NCI-H1694 (cell line): ENCODE measurements at regions not wholly inside any gene's neighbourhood (a gene's known extent, or its start where the extent isn't known, plus 50 kb on each side); places are given as distances from the start of the nearest gene placed in this dataset.
"Not testable (repeated sequence)": the region's sequence is repeated elsewhere in the genome, so short reads cannot be mapped to it uniquely, and the experiment has no call there.

Experiments used
- DNase-seq: peaks from one replicate; lab custom pipeline; 2025; lab: John Stamatoyannopoulos, UW

DNA sequence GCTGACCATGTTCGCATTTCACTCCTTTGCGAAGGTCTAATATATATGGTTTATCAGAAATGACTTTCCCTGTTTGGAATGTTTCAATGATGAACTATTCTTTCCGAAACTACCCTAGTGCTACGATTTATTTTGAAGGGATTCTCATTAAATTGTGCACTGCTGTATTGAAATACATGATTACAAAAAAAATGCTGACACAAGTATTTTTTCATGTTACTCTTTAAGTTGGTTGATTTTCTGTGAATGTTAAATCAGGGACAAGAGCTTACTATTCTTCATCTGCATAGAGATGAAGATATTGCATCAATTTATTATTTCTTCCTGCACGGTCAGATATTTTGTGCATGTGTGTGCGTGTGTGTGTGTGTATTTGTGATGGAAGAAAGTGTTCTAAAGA, 731.5 kb upstream of the AGA start:
- DNase-seq: no peak

DNA sequence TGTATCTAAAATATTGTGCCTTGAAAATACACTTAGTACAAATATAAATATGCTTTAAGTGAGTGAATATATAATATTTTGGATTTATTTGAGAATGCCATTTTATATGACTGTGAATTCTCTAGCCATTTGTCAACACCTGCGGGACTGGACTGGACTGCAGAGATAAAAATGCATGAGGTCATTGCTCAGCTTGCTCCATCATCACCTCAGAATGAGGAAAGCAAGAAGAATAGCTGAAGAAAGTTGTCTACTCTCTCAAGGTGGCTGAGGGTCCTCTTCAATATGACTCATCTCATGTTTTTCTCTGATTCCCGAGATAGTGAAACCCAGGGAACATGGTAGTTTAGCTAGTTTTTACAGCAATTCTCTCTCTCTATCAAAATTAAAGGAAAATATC, 732.5 kb upstream of the AGA start:
- no peak for DNase-seq

DNA sequence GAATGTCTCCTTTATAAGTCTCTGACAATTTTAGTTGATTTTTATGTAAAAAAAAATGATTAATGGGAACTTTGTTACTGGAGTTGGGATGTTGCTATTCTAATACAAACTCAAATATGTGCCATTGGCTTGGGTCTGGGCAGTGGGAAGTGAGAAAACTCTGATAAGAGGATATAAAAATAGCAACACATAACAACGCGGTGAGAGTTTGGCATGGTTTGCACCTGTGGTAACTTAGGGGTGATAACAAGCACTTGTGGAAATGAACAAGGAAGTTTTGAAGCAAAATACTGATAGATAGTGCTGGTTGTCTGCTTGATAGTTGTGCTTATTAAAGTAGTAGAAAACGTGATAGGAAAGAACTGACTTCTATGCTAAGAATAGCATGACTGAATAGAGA, 743.3 kb upstream of the AGA start:
- no peak for DNase-seq

DNA sequence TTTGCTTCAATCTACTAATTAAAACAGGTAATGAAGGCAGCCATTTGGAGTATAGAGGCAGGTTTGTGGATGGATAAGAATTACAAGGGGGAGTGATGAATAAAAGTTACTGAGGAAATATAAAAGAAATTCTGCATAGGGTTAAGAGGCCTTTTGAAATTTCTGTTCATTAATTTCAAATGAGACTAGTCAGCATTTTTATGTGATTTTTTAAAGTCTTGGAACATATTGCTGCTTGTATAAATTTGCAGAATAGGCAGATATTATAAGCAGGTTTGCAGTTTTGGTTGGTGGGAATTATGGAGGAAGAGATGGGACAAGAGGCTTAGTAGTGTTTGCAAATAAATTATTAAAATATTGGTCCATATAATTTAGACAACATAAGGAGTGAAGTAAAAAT, 750.4 kb upstream of the AGA start:
- no peak for DNase-seq

DNA sequence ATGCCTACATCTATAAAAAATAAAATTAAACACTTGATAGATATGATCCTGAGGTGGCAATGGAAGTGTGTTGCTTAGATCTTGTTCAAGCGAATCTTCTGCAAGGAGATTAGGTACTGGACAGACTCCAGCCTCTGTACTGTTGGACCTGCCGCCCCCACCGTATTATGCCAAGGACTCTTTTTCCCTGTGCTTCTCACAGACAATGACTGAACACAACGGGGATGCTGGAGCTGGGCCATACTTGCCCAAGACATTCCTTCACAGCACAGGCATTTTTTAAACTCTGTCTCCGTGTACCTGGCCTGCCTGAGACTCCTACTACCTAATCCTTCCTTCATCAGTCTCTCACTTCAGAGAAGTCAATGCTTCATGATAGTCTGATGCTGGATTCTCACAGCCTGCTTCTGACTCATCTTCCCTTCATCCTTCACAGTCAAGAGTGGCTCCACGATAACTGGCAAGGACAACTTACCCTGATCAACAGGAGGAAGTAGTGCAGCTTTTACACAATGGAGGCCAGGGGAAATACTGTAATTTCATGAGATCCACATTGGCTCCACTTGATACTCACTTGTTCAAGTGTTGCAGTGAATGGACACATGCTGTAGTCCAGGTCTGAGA, 754.6 kb upstream of the AGA start:
- DNase-seq: no peak

DNA sequence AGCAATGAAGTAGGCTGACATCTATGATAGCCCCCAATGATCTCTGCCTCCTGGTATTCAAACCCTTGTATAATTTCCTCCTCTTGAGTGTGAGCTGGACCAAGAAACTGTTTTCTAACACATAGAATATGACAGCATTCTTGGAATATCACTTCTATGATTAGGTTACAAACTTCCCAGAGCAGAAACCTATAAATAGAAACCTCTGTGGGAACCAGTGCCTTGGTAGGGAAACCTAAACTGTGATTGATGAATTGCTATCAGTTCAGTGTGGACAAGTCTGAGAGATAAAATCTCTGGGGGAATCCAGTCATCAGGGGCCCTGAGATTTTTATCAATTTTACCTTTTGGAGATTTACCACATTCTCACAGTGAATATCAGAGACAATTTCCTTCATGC, 756.5 kb upstream of the AGA start:
- DNase-seq: no peak

DNA sequence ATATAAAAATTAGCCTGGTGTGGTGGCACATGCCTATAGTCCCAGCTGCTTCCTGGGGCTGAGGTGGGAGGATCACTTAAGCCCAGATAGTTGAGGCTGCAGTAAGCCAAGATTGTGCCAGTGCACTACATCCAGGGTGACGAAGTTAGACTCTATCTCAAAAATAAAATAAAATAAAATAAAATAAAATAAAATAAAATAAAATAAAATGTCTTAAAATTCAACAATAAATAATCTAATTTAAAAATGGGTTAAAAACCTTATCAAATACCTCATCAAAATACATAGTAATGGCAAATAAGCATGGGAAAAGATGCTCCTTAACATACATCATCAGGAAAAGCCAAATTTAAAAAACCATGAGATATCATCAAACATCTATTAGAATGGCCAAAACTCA, 760.2 kb upstream of the AGA start:
- DNase-seq: no peak

DNA sequence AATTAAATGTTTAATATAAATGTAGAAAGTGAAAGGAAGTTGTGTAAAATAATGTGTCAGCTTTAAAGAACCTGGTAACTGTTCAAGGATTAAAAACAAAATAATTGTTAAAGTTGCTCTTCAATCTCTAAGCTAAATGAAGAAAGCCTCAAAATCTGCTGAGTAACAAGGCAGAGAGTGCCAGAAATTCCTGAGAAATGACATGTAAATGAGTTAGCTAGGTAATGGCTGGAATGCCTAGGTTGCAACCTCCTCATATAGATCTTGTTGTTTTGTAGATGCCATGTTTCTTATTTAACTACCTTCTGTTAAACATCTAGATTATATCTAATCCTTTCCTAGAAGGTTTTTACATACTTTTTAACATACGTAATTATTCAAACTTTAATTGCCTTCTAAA, 763.6 kb upstream of the AGA start:
- DNase-seq: no peak

DNA sequence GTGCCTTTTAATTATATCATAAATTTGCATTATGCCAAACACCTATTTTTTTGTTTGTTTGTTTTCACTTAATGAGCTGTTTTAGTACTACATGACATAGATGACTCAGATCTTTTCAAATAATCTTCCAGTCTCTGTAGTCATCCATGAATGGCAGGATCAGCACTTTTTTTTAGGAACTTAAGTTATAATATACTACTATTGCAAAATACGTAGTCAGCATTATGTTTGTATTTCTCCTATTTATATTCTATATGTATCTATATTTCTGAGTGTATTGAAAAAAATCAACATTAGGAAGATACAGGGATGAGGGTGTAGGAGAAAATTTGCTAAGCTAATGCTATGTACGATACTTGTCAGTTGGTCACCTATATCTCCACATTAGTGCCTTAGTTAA, 773.1 kb upstream of the AGA start:
- no peak for DNase-seq

DNA sequence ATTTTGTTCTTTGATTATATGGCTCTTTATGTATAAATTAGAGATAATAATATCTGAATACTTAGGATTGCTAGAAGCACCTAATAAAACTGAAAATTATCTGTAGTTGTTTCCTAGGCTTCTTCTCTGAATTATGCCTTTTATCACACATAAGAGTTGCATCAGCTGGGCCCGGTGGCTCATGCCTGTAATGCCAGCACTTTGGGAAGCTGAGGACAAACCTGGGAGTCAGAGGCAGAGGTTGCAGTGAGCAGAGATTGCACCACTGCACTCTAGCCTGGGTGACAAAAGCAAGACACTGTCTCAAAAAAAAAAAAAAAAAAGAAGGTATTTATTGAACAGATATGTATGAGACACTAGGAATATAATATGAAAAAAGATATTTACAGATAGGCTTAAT, 773.5 kb upstream of the AGA start:
- no peak for DNase-seq

DNA sequence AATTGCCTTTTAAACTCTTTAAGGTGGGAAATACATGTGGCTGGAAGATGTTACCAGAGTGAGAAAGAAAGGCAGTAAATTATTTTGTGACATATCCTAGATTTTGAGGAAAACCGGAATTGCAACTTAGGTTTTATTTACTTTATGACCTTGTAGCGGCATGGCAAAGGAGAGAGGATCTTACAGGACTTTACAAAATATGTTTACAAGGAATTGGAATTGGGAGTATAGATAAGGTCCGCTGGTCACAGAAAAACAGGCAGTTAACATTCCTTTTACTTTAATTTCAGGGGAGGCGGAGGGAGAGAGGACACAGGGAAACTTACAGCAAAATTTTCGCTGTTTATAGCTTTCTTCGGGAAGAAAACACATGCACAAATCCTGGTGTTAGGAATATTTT, 784.2 kb upstream of the AGA start:
- DNase-seq: not testable (repeated sequence)

DNA sequence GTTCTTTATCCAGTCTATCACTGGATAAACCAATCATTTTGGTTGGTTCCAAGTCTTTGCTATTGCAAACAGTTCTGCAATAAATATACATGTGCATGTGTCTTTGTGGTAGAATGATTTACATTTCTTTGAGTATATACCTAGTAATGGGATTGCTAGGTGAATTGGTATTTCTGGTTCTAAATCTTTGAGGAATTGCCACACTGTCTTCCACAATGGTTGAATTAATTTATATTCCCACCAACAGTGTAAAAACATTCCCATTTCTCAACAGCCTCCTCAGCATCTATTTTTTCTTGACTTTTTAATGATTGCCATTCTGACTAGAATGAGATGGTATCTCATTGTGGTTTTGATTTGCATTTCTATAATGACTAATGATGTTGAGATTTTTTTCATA, 791.7 kb upstream of the AGA start:
- DNase-seq: no peak

DNA sequence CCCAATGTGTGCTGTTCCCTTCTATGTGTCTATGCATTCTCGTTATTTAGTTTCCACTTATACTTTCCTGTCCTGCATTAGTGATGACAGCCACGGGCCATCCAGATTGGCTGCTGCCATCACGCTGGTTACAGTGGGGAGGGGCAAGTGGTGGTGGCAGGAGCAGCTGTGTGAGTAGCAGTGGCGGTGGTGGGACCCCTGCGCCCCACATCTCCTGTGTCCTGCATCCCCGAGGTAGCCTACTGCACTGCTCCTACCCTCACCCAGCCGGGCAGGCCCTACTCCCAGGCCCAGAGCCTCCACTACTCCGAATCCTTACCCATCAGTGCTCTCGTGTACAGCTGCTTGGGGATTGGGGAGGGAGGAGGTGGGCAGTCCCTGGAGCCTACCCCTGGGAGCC, 798.7 kb upstream of the AGA start:
- DNase-seq: no peak

DNA sequence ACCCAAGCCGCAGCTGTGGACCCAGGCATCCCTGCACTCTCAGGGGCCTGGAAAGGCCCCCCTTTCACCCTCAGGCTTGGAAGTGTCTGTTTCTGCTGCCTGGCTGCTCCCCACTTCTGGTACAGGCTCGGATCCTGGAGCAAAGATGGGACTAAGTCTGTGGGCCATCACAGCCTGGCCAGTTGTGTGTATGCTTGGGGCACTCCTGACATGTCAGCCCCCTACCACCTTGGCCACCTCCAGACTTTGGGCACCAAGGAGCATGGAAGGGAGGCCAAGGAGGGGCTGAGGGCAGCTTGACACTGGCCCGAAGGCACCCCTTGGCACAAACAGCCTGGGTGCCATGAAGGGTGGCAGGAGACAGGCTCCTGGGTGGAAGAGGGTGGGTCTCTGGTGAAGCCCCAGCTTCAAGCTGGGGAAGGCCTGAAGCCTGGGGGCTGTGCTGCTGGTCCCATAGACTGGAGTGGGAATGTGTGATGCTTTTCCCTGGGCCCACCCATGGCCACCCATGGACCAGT, 799.4 kb upstream of the AGA start:
- DNase-seq: no peak

DNA sequence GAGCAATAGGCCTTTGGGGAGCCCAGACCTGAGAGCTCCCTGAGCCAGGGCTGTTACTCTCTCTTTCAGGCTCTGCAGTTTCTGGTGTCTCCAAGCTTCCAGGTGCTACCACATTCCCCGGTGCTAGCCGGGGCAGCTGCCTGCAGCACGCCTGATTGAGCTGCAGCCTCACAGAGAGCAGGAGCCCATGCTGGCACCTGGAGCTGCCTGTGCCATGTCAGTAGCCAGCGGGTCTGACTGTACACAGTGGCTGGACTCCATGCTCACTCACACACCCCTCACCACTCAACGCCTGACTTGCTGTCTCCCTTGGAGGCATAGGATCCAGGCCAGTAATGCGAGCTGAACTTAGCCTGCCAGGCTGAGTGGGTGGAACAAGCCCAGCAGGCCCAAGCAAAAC, 800.4 kb upstream of the AGA start:
- DNase-seq: no peak

DNA sequence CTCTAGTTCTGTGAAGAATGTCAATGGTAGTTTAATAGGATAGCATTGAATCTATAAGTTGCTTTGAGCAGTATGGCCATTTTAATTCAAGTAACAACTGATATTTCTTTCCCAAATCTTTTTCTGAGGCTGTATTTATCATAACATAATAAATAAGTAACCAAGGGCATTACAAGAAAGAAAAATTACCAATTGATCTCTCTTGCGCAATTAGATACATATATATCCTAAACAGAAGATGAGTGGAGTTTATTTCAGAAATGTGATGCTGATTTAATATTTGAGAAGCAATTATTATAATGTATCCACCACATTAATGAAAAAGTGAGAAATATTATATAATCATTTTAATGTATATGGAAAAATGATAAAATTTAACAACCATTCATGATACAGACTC, 802.5 kb upstream of the AGA start:
- no peak for DNase-seq

DNA sequence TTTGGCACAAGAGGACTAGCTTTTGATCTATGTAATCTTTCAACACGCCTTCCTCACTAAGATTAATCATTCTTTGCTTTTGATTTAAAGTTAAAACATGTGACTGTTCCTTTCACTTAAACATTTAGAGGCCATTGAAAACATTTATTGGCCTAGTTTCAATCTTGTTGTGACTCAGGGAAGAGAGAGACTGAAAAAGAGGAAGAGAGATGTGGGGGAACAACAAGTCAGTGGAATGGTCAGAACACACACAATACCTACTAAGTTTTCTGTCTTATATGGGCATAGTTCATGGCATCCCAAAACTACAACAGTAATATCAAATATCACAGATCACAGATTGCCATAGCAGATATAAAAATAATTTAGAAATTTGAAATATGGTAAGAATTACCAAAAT, 812.9 kb upstream of the AGA start:
- DNase-seq: no peak

DNA sequence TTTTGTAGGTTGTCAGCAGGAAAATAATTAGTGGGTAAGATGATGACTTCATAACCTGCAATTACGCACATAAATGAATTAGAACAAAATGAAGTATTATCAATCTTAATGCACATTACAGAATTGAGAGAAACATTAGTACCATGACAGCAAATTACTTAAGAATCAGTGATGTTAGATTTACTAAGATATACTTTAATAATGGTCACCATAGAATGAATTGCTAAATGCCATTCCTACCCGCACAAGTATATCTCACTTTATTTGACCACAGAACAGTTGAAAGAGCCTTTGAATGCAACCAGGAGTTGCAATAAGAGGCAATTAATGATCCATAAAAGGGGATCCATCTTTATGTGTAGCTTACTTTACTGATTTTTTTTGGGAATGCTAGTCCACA, 816.4 kb upstream of the AGA start:
- DNase-seq: no peak

DNA sequence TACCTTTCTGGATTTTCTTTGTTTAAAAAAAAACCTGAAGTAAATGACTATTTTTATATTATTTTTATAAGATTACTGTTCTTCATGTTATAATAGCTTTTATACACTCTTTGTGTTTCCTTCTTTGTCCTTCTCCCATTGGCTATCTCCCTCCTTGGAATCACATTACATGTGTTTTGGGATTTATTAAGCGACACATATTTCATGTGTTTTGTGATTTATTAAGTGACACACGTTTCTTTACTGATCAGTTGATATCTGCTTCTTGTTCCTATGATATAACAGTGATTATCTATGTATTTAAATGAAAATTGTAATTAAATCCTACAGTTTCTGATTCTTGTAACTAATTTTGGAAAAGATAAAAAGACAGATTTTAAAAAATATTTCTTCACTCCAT, 817.3 kb upstream of the AGA start:
- no peak for DNase-seq

DNA sequence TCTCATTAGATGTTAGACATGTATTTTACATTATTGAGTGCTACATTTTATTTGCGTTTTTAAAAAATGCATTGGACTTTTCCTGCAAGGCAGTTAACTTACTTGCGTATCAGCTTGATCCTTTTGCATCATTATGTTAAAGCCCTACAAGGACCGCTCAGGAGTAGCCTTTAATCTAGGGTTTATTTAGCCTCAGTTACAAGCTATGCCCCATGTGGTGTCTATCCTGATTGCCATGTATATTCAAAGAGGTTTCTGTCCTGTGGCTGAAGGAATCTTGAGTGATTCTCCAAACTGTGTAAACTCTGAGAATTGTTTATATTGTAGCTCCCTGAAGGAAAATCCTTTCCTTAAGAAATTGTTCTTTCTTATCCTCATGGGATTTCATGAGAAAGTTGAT, 821.8 kb upstream of the AGA start:
- DNase-seq: no peak

DNA sequence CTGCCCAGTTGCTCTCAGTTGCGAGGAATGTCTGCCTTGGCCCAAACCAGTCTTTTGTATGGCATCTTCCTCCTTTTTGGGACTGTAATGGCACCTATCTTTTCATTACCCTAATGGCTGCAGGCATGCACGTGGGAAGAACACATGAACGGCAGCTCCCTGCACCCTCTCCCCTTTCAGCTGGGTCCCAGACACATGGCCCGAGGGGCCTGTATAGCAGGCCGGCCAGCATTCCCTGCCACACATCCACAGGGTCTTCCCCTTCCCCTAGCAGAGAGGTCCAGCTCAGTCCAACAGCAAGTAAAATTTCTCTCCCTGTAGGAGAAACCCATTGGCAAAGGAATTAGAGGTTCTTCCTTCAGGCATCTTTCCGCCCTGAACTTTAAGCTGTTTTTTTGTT, 829.1 kb upstream of the AGA start:
- DNase-seq: no peak

DNA sequence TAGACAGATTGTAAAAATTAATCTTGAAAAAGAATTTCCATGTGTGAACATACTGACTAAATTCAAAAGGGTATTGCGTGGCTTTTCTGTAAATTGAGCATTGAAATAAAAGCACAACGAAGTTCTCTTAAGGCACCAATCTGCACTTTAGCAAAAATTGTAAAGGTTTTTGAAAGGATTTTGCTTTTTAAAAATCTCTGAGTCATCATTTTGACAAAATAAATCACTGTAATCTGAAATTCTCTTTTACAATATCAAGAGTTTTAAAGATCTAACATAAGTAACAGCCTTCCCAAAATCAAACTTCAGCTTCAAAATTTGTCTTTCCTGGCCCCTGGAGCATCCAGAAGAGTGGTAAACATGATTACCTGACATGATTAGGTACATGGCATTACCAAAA, 830.9 kb upstream of the AGA start:
- no peak for DNase-seq

DNA sequence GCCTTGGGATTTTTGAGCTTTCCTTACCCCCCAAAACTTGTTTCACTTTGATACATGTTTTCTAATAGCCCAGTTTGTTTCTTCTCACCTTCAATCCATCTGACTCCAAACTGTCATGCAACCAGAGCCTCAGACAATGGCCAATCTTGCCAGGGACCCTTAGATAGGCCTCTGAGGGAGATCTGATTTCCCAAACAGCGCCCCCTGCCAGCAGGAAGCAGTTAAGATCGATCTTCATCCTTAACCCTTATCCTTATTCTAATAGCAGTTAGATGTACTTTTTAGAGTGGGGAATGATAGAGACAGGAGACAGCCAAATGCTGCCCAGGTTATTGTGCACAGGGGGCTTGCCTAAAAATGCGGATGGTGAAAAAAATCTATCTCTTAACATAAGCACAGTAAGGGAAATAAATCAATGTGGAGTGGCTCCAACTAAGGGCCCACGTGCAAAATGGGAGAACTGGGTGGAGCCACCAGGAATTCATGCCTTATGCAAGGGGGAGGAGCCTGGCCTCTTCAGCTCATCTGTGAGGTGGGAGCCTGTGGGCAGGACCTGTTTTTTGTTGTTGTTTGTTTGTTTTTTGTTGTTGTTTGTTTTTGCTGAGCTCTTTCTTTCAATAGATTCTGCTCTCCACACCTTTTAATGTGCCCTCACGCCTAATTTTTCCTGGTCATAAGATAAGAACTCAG, 833.6 kb upstream of the AGA start:
- no peak for DNase-seq

DNA sequence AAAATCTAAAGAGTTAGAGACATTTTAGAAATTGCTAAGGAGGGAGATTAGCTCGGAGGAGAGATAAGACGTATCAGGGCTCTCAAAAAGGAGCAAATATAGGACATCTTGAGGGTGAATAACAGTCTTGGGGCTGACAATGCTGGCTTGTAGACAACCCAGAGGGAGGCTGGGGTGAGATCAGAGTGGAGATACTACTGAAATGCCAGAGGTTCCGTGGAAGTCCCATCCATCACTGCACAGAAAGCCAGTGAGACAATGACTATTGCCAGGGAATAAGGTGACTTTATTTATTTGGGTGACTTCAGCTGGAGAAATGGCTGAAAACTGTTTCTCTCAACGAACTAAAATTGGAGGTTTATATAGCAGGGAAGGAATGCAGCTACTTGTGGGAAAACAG, 838.1 kb upstream of the AGA start:
- no peak for DNase-seq
